GM18517 (cell line): ENCODE measurements at regions not wholly inside any gene's neighbourhood (a gene's known extent, or its start where the extent isn't known, plus 50 kb on each side); places are given as distances from the start of the nearest gene placed in this dataset.

ENCODE experiments used
- ATAC-seq: cut with Tn5 transposase; IDR thresholded peaks from one replicate; pipeline ENCODE4 v1.9.1; 2021; ENCODE audit warnings: mild to moderate bottlenecking, moderate library complexity; ENCODE audit not compliant: unreplicated experiment

- no peak for ATAC-seq
Measured at GRCh38 chr11:122186439-122187080, 70.5 kb upstream of the BLID start.

GRCh38 chr11:122183933-122184332 lies 67.9 kb upstream of the BLID start:
- no peak for ATAC-seq

- ATAC-seq, result no peak
Measured at GRCh38 chr11:122181893-122182292, 65.9 kb upstream of the BLID start.

GRCh38 chr11:122181372-122181771 lies 65.4 kb upstream of the BLID start:
- ATAC-seq, result no peak

GRCh38 chr11:122179961-122180834 lies 64.2 kb upstream of the BLID start:
- ATAC-seq, result no peak

- no peak for ATAC-seq
Measured at GRCh38 chr11:122178795-122179194, 62.8 kb upstream of the BLID start.

- ATAC-seq, result no peak
Measured at GRCh38 chr11:122177238-122177637, 61.2 kb upstream of the BLID start.

GRCh38 chr11:122176651-122177050 lies 60.6 kb upstream of the BLID start:
- ATAC-seq, result no peak

- ATAC-seq, result no peak
Measured at GRCh38 chr11:122175306-122175705, 59.3 kb upstream of the BLID start.

- ATAC-seq, result no peak
Measured at GRCh38 chr11:122173587-122173986, 57.6 kb upstream of the BLID start.

GRCh38 chr11:122173074-122173450 lies 57.0 kb upstream of the BLID start:
- no peak for ATAC-seq

GRCh38 chr11:122172352-122173073 lies 56.5 kb upstream of the BLID start:
- ATAC-seq, result no peak

GRCh38 chr11:122170815-122171475 lies 54.9 kb upstream of the BLID start:
- ATAC-seq, result no peak

GRCh38 chr11:122168218-122168617 lies 52.2 kb upstream of the BLID start:
- ATAC-seq, result no peak

- ATAC-seq, result no peak
Measured at GRCh38 chr11:122167100-122167499, 51.1 kb upstream of the BLID start.

GRCh38 chr11:122165607-122166371 lies 49.8 kb upstream of the BLID start:
- no peak for ATAC-seq
